GM21529 (cell line): ENCODE measurements at regions not wholly inside any gene's neighbourhood (a gene's known extent, or its start where the extent isn't known, plus 50 kb on each side); places are given as distances from the start of the nearest gene placed in this dataset.
"Not testable (repeated sequence)": the region's sequence is repeated elsewhere in the genome, so short reads cannot be mapped to it uniquely, and the experiment has no call there.

Experiments used
- ATAC-seq: cut with Tn5 transposase; IDR thresholded peaks from one replicate; pipeline ENCODE4 v1.9.1; 2021; ENCODE audit not compliant: unreplicated experiment

GRCh38 chr1:29607236-29607635 lies 370.9 kb downstream of the PTPRU start:
- no peak for ATAC-seq

GRCh38 chr1:29604796-29605195 lies 368.5 kb downstream of the PTPRU start:
- not testable (repeated sequence) for ATAC-seq

GRCh38 chr1:29603622-29604021 lies 367.3 kb downstream of the PTPRU start:
- ATAC-seq = no peak

GRCh38 chr1:29602203-29602602 lies 365.9 kb downstream of the PTPRU start:
- no peak for ATAC-seq

GRCh38 chr1:29601021-29601420 lies 364.7 kb downstream of the PTPRU start:
- ATAC-seq = no peak

- ATAC-seq = no peak
Measured at GRCh38 chr1:29599826-29600225, 363.5 kb downstream of the PTPRU start.

GRCh38 chr1:29599071-29599470 lies 362.7 kb downstream of the PTPRU start:
- ATAC-seq = no peak

GRCh38 chr1:29597861-29598260 lies 361.5 kb downstream of the PTPRU start:
- ATAC-seq = no peak

GRCh38 chr1:29593601-29594382 lies 357.5 kb downstream of the PTPRU start:
- no peak for ATAC-seq

- ATAC-seq = no peak
Measured at GRCh38 chr1:29592731-29593130, 356.4 kb downstream of the PTPRU start.

GRCh38 chr1:29592261-29592615 lies 355.9 kb downstream of the PTPRU start:
- ATAC-seq = no peak

- no peak for ATAC-seq
Measured at GRCh38 chr1:29591601-29592260, 355.4 kb downstream of the PTPRU start.

GRCh38 chr1:29590583-29591565 lies 354.6 kb downstream of the PTPRU start:
- no peak for ATAC-seq

- not testable (repeated sequence) for ATAC-seq
Measured at GRCh38 chr1:29589716-29590115, 353.4 kb downstream of the PTPRU start.

GRCh38 chr1:29586991-29587745 lies 350.8 kb downstream of the PTPRU start:
- ATAC-seq = no peak

- no peak for ATAC-seq
Measured at GRCh38 chr1:29586215-29586614, 349.9 kb downstream of the PTPRU start.

GRCh38 chr1:29585656-29586055 lies 349.3 kb downstream of the PTPRU start:
- no peak for ATAC-seq

- no peak for ATAC-seq
Measured at GRCh38 chr1:29585201-29585600, 348.9 kb downstream of the PTPRU start.

GRCh38 chr1:29584776-29585175 lies 348.5 kb downstream of the PTPRU start:
- no peak for ATAC-seq

- no peak for ATAC-seq
Measured at GRCh38 chr1:29584362-29584761, 348.0 kb downstream of the PTPRU start.

GRCh38 chr1:29583727-29584126 lies 347.4 kb downstream of the PTPRU start:
- no peak for ATAC-seq
